WERI-Rb-1 (cell line): ENCODE measurements at regions not wholly inside any gene's neighbourhood (a gene's known extent, or its start where the extent isn't known, plus 50 kb on each side); places are given as distances from the start of the nearest gene placed in this dataset.

Source experiments
- DNase-seq: peaks from one replicate; pipeline ENCODE4 v3.0.0-alpha.2; 2020
- H3K27ac ChIP-seq: fragments of 250-450 bp; sonication (Bioruptor Pico); 2 replicates; pipeline ENCODE4 v1.5.1; 2020; ENCODE audit warnings: mild to moderate bottlenecking, moderate library complexity
- H3K27me3 ChIP-seq: fragments of 250-450 bp; sonication (Bioruptor Pico); 2 replicates; pipeline ENCODE4 v1.5.1; 2021; ENCODE audit warnings: mild to moderate bottlenecking, low read depth, moderate library complexity; ENCODE audit not compliant: insufficient read depth, severe bottlenecking
- H3K36me3 ChIP-seq: fragments of 250-450 bp; sonication (Bioruptor Pico); 2 replicates; pipeline ENCODE4 v1.5.1; 2020; ENCODE audit warnings: mild to moderate bottlenecking, moderate library complexity
- H3K4me3 ChIP-seq: 2 replicates; pipeline ENCODE4 v1.5.1; 2011; ENCODE audit warnings: low read depth, mild to moderate bottlenecking, control low read depth, low read length
- H3K9me3 ChIP-seq: fragments of 250-450 bp; sonication (Bioruptor Pico); 2 replicates; pipeline ENCODE4 v1.5.1; 2021; ENCODE audit warnings: mild to moderate bottlenecking, moderate library complexity; ENCODE audit not compliant: severe bottlenecking
- TF ChIP-seq, protein P1 (sequence below): IDR thresholded peaks from 2 replicates; pipeline ENCODE4 v1.5.1; 2011; ENCODE audit warnings: low read depth, mild to moderate bottlenecking, control low read depth, inconsistent platforms, low read length

DNA sequence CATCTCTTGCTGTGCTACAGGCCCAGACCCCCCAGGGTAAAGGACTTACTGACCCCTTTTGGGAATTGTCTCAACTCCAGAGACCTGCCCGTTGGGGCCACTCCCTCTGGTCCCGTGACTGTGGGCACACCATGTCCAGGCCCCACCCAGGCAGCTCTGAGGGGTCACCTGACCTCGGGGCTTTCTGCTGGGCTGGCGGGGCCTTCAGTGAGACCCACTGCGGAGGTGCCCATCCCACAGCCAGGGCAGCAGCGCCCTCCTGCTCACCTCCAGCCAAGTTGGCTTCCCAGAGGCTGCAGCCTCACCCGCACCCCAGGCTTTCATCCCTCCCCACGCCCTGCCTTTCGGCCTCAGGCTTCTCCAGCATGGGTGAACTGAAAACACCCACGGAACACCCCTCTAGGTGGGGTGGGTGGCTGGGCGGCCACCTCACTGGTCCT, 147.2 kb downstream of the DNAJB6 start:
- H3K4me3 ChIP-seq = no peak overlapping the region
- no peak overlapping the region for H3K27ac ChIP-seq
- TF ChIP-seq, protein P1, sequence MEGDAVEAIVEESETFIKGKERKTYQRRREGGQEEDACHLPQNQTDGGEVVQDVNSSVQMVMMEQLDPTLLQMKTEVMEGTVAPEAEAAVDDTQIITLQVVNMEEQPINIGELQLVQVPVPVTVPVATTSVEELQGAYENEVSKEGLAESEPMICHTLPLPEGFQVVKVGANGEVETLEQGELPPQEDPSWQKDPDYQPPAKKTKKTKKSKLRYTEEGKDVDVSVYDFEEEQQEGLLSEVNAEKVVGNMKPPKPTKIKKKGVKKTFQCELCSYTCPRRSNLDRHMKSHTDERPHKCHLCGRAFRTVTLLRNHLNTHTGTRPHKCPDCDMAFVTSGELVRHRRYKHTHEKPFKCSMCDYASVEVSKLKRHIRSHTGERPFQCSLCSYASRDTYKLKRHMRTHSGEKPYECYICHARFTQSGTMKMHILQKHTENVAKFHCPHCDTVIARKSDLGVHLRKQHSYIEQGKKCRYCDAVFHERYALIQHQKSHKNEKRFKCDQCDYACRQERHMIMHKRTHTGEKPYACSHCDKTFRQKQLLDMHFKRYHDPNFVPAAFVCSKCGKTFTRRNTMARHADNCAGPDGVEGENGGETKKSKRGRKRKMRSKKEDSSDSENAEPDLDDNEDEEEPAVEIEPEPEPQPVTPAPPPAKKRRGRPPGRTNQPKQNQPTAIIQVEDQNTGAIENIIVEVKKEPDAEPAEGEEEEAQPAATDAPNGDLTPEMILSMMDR = no peak
- H3K36me3 ChIP-seq = no peaks in the 10 kb centered on the region
- H3K9me3 ChIP-seq = no peaks in the 10 kb centered on the region
- DNase-seq = no peak
- no peaks in the 10 kb centered on the region for H3K27me3 ChIP-seq

DNA sequence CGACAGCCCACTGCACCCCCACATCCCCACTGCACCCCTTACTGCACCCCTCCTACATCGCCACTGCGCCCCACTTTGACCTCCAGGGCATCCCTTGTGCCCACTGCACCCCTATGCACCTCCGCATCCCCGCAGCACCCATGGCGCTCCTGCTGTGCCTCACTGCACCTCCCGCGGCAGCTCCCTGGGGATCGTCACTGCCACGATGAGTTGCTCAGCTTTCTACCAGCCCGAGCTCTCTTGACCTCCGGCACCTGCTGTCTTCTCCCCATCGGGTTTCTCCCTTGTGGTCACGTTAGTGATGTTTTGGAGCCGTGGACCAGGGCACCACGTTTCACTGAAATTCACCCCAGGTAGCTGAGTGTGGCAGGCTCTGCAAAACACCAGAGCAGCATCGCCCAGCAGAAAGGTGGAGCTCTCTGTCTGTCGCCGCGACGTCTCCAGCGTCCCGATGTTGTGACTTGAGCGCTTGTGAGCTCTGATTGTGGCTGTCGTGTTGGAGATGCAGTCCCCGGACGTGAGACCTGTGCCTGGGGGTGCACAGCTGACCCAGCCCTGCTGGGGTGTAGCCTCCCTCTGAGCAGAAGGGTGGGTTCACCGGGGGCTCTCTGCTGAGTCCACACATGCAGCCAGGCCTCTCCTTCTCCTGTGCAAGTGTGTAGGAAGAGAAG, 147.7 kb downstream of the DNAJB6 start:
- no peak overlapping the region for H3K4me3 ChIP-seq
- no peak for DNase-seq

DNA sequence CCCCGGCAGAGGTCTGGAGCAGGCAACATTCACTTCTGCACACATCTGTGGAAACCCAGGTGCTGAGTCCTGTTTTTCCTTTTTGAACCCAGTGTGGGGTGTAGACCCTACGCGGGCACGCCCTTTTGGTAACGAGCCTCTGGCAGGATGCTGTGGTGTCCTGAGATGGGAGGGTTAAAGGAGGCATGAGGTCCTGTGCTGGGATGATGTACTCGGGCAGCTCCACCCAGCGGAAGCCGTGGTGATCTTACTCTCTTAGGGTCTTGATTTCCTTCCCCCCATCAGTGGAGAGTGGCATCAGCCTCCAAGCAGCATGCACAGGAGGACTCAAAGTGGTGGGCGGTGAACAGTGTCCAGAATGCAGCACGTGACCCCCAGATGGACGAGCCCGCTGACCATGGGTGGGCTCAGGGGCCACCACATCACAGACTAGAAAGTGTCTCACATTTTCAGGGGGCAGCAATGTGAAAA, 148.6 kb downstream of the DNAJB6 start:
- no peak for DNase-seq
- TF ChIP-seq, protein P1 = no peak
- Histone ChIP-seq H3K4me3 (no peak overlapping the region), H3K27ac (no peak overlapping the region), H3K9me3 (no peaks in the 10 kb centered on the region), H3K36me3 (no peaks in the 10 kb centered on the region), H3K27me3 (no peaks in the 10 kb centered on the region)

More for the DNA sequence above, 147.7 kb downstream of the DNAJB6 start:
- H3K27ac ChIP-seq = no peak overlapping the region
- H3K9me3 ChIP-seq = no peaks in the 10 kb centered on the region
- TF ChIP-seq, protein P1 = no peak
- H3K27me3 ChIP-seq = no peaks in the 10 kb centered on the region
- H3K36me3 ChIP-seq = no peaks in the 10 kb centered on the region

DNA sequence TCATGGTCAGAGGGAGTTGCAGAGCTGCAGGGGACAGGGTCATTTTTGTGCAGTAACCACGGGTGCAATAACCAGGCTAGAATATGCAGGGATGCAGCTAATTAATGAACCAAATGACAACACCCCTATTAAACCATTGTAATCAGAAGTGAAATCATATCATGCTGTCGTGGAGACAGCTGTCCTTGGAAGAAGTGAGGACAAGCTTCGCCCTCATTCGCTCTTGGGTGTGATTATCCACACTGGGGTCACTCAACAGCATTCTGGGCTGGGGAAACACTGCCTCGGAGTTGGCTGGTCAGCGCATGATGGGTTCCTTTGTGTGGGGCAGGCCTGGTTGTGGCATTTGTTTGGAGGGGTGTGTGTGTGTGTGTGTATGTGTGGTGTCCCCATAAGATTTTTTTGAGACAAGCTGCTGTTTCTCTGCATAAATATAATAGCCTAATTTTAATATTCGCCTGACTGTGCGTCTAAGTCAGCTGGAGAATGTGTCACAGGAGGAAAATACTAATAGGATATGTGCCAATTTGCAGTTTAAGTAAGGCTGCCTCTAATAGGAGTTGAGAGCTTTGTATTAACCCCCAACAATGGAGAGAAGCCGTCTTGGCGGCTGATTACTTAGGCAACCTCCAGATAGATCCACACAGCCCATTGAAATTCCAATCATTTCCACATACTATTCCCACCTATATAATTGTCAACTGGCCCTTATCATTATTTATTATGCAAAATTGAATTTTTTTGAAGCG, 149.4 kb downstream of the DNAJB6 start:
- Histone ChIP-seq H3K27ac (no peak overlapping the region), H3K9me3 (peaks cover 2% of the 10 kb centered on the region), H3K36me3 (no peaks in the 10 kb centered on the region), H3K27me3 (no peaks in the 10 kb centered on the region), H3K4me3 (no peak overlapping the region)
- no peak for DNase-seq
- TF ChIP-seq, protein P1 = no peak

DNA sequence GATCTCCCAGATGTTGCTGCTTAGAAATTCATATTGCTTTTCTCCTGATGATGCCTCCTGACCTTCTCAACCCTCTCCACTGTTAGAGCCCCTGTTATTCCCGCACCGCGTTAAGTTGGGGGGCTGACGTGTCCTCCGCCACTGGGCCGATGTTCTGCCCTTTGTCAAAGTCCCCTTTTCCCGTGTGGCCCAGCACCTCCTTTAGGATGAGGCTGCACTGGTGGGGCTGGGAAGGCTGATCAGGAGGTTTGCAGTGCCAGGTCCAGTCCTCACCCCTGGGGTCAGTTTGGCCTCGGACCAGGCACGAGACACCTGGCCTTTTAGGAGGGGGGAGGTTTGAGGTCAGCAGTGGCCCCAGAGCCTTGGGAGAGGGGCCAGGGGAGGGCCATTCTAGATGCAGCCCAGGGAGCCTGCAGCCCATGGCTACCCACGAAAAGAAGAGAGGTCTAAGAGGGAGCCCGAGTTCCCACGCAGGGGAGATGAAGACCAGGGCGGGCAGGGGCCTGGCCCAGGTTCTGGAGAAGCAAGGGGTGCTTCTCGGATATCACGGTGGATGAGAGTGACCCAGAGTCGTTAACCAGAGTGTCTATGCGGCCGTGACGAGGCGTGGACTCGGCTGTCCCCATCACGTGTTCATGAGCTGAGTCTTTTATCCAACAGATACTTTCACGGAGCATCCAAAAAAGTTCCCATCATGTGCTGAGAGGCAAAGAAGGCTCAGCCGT, 150.4 kb downstream of the DNAJB6 start:
- H3K9me3 ChIP-seq = peaks cover 6% of the 10 kb centered on the region
- H3K27me3 ChIP-seq = no peaks in the 10 kb centered on the region
- no peak overlapping the region for H3K4me3 ChIP-seq
- TF ChIP-seq, protein P1 = no peak
- H3K36me3 ChIP-seq = no peaks in the 10 kb centered on the region
- H3K27ac ChIP-seq = no peak overlapping the region
- DNase-seq = no peak
